SK-N-SH treated with all-trans-retinoic acid at 6 μM for 48 hours (cell line): ENCODE measurements at regions not wholly inside any gene's neighbourhood (a gene's known extent, or its start where the extent isn't known, plus 50 kb on each side); places are given as distances from the start of the nearest gene placed in this dataset.
"Not testable (repeated sequence)": the region's sequence is repeated elsewhere in the genome, so short reads cannot be mapped to it uniquely, and the experiment has no call there.

ENCODE experiments used
- ATAC-seq: fragments of 200-7000 bp; cut with Tn5 transposase; 3 replicates; pipeline ENCODE4 v1.9.1; 2020; ENCODE audit warnings: mild to moderate bottlenecking, moderate library complexity
- ARNTL ChIP-seq: fragments of 450-650 bp; formaldehyde crosslinking; IDR thresholded peaks from 2 replicates; pipeline ENCODE4 v1.5.0; 2020; ENCODE audit warnings: low read depth, mild to moderate bottlenecking, moderate library complexity, borderline replicate concordance
- BACH2 ChIP-seq: fragments of 250-450 bp; sonication (Bioruptor Pico); IDR thresholded peaks from 2 replicates; pipeline ENCODE4 v1.9.0; 2021; ENCODE audit warnings: mild to moderate bottlenecking, borderline replicate concordance
- CSDC2 ChIP-seq: fragments of 250-450 bp; sonication (Bioruptor Pico); IDR thresholded peaks from 2 replicates; pipeline ENCODE4 v1.5.0; 2020; ENCODE audit warnings: mild to moderate bottlenecking, moderate library complexity
- CSRNP3 ChIP-seq: fragments of 250-450 bp; sonication (Bioruptor Pico); IDR thresholded peaks from 2 replicates; pipeline ENCODE4 v1.5.1; 2021; ENCODE audit warnings: mild to moderate bottlenecking, moderate library complexity
- ESRRG ChIP-seq: fragments of 250-450 bp; sonication (Bioruptor Pico); IDR thresholded peaks from 2 replicates; pipeline ENCODE4 v1.6.1; 2021; ENCODE audit warnings: mild to moderate bottlenecking
- GLIS3 ChIP-seq: fragments of 250-450 bp; sonication (Bioruptor Pico); IDR thresholded peaks from 2 replicates; pipeline ENCODE4 v1.5.0; 2020; ENCODE audit warnings: mild to moderate bottlenecking, moderate library complexity
- ISL1 ChIP-seq: fragments of 250-450 bp; sonication (Bioruptor Pico); IDR thresholded peaks from 2 replicates; pipeline ENCODE4 v2.1.2; 2022; ENCODE audit warnings: mild to moderate bottlenecking, moderate library complexity
- OSR1 ChIP-seq: fragments of 250-450 bp; sonication (Bioruptor Pico); IDR thresholded peaks from 2 replicates; pipeline ENCODE4 v1.8.0; 2022; ENCODE audit warnings: moderate library complexity, mild to moderate bottlenecking, inconsistent platforms
- POU6F1 ChIP-seq: fragments of 250-450 bp; sonication (Bioruptor Pico); IDR thresholded peaks from 2 replicates; pipeline ENCODE4 v1.8.0; 2021; ENCODE audit warnings: low read depth, mild to moderate bottlenecking, moderate library complexity, borderline replicate concordance
- PPARA ChIP-seq: fragments of 250-450 bp; sonication (Bioruptor Pico); IDR thresholded peaks from 2 replicates; pipeline ENCODE4 v1.5.0; 2020; ENCODE audit warnings: mild to moderate bottlenecking, borderline replicate concordance
- RARB ChIP-seq: fragments of 250-450 bp; sonication (Bioruptor Pico); IDR thresholded peaks from 2 replicates; pipeline ENCODE4 v1.8.0; 2021; ENCODE audit warnings: mild to moderate bottlenecking, moderate library complexity
- SNAI2 ChIP-seq: fragments of 250-450 bp; sonication (Bioruptor Pico); IDR thresholded peaks from 2 replicates; pipeline ENCODE4 v1.5.0; 2020; ENCODE audit warnings: mild to moderate bottlenecking, moderate library complexity
- TCF4 ChIP-seq: fragments of 250-450 bp; sonication (Bioruptor Pico); IDR thresholded peaks from 2 replicates; pipeline ENCODE4 v1.8.0; 2021; ENCODE audit warnings: mild to moderate bottlenecking, moderate library complexity, borderline replicate concordance
- TOX ChIP-seq: fragments of 250-450 bp; sonication (Bioruptor Pico); IDR thresholded peaks from 2 replicates; pipeline ENCODE4 v1.8.0; 2021; ENCODE audit warnings: mild to moderate bottlenecking, moderate library complexity, borderline replicate concordance
- ZC3H10 ChIP-seq: fragments of 250-450 bp; sonication (Bioruptor Pico); IDR thresholded peaks from 2 replicates; pipeline ENCODE4 v1.5.1; 2021; ENCODE audit warnings: mild to moderate bottlenecking, moderate library complexity
- ZFP3 ChIP-seq: fragments of 250-450 bp; sonication (Bioruptor Pico); IDR thresholded peaks from 2 replicates; pipeline ENCODE4 v1.5.0; 2020; ENCODE audit warnings: mild to moderate bottlenecking, moderate library complexity
- ZFP30 ChIP-seq: fragments of 450-650 bp; formaldehyde crosslinking; IDR thresholded peaks from 2 replicates; pipeline ENCODE4 v1.5.0; 2022; ENCODE audit warnings: mild to moderate bottlenecking, moderate library complexity
- ZNF565 ChIP-seq: fragments of 450-650 bp; formaldehyde crosslinking; conservative IDR thresholded peaks from 2 replicates; pipeline ENCODE4 v1.5.0; 2020; ENCODE audit warnings: low read depth, mild to moderate bottlenecking, moderate library complexity
- ZNF70 ChIP-seq: fragments of 450-650 bp; formaldehyde crosslinking; IDR thresholded peaks from 2 replicates; pipeline ENCODE4 v1.5.0; 2020; ENCODE audit warnings: mild to moderate bottlenecking, moderate library complexity
- ZNF8 ChIP-seq: fragments of 450-650 bp; formaldehyde crosslinking; IDR thresholded peaks from 2 replicates; pipeline ENCODE4 v1.5.0; 2020; ENCODE audit warnings: mild to moderate bottlenecking, moderate library complexity
- TF ChIP-seq, protein P1 (sequence below): fragments of 250-450 bp; sonication (Bioruptor Pico); IDR thresholded peaks from 2 replicates; pipeline ENCODE4 v1.5.1; 2020; ENCODE audit warnings: low read depth, mild to moderate bottlenecking, moderate library complexity
- TF ChIP-seq, protein P2 (sequence below): fragments of 250-450 bp; sonication (Bioruptor Pico); IDR thresholded peaks from 2 replicates; pipeline ENCODE4 v1.8.0; 2020; ENCODE audit warnings: mild to moderate bottlenecking, moderate library complexity, borderline replicate concordance

DNA sequence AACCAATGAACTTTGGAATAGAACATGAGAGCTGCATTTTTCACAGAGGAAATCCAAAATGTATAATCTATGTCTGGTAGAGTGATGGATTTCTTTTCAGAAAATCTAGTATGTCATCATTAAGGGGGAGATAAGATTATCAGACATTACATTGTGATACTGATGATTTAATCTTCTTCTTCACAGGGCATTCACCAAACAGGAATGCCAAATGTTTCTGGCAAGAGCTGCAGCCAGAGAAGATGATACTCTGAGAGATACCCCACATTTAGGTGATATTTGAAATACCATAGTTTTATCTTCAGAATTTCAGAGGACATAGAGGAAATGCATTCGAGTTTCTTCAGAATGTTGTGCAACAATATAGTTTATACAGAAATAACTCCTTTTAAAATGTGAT is 1523.7 kb upstream of the ADGRL3 start:
- TF ChIP-seq ZC3H10 (no peak), TOX (CRISPR knock-in tag) (no peak), ISL1 (CRISPR knock-in tag) (peak; percentile 76), PPARA (CRISPR knock-in tag) (no peak), OSR1 (CRISPR knock-in tag) (no peak), TCF4 (CRISPR knock-in tag) (no peak)
- ATAC-seq = no peak

DNA sequence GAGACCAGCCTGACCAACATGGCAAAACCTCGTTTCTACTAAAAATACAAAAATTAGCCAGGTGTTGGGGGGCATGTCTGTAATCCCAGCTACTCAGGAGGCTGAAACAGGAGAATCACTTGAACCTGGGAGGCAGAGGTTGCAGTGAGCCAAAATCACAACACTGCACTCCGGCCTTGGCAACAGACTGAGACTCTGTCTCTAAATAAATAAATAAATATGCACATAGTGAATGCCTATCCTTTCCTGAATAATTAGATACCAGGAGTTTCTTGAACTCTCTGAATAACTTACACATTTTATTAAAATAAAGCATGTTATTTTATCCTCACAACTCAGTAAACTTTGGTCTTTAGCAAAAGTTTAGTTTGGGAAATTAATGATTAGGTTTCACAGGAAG is 1523.1 kb upstream of the ADGRL3 start:
- not testable (repeated sequence) for ATAC-seq

DNA sequence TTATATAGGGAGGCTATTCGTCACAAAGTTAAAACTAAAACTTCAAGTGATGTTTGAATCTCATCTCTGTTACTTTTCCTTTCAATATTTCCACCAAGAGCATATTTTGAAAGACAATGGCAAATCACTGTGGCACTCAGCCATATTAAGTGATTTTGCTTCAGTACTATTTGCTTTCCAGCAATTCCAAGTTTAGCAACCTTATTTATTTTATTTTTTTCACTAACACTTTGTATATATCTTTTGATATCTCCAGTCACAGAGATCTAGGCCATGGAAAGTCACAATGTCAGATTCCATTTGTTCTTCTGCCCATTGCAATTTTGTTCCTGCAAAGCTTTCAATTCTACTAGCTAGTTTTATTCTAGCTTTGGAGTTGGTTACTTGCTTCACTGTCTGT is 1514.5 kb upstream of the ADGRL3 start:
- no peak for ATAC-seq
- TF ChIP-seq ZFP3 (no peak), ZNF70 (CRISPR knock-in tag) (no peak), ZNF8 (CRISPR knock-in tag) (no peak), OSR1 (CRISPR knock-in tag) (no peak), TOX (CRISPR knock-in tag) (no peak), ZNF565 (no peak), GLIS3 (no peak), PPARA (CRISPR knock-in tag) (no peak), RARB (CRISPR knock-in tag) (no peak)
- TF ChIP-seq, protein P1, sequence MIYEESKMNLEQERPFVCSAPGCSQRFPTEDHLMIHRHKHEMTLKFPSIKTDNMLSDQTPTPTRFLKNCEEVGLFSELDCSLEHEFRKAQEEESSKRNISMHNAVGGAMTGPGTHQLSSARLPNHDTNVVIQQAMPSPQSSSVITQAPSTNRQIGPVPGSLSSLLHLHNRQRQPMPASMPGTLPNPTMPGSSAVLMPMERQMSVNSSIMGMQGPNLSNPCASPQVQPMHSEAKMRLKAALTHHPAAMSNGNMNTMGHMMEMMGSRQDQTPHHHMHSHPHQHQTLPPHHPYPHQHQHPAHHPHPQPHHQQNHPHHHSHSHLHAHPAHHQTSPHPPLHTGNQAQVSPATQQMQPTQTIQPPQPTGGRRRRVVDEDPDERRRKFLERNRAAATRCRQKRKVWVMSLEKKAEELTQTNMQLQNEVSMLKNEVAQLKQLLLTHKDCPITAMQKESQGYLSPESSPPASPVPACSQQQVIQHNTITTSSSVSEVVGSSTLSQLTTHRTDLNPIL (CRISPR knock-in tag) = no peak
- TF ChIP-seq, protein P2, sequence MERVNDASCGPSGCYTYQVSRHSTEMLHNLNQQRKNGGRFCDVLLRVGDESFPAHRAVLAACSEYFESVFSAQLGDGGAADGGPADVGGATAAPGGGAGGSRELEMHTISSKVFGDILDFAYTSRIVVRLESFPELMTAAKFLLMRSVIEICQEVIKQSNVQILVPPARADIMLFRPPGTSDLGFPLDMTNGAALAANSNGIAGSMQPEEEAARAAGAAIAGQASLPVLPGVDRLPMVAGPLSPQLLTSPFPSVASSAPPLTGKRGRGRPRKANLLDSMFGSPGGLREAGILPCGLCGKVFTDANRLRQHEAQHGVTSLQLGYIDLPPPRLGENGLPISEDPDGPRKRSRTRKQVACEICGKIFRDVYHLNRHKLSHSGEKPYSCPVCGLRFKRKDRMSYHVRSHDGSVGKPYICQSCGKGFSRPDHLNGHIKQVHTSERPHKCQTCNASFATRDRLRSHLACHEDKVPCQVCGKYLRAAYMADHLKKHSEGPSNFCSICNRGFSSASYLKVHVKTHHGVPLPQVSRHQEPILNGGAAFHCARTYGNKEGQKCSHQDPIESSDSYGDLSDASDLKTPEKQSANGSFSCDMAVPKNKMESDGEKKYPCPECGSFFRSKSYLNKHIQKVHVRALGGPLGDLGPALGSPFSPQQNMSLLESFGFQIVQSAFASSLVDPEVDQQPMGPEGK (CRISPR knock-in tag) = no peak

- no peak for ATAC-seq
- no peak for TF ChIP-seq ZC3H10
- no peak for TF ChIP-seq OSR1 (CRISPR knock-in tag)
- no peak for TF ChIP-seq RARB (CRISPR knock-in tag)
- TF ChIP-seq BACH2 (CRISPR knock-in tag) = no peak
- TF ChIP-seq ZNF8 (CRISPR knock-in tag) = no peak
- TF ChIP-seq CSRNP3 (CRISPR knock-in tag) = no peak
- TF ChIP-seq CSDC2 (CRISPR knock-in tag) = no peak
- no peak for TF ChIP-seq ZFP30
- TF ChIP-seq ZFP3 = no peak
- no peak for TF ChIP-seq PPARA (CRISPR knock-in tag)
- TF ChIP-seq GLIS3 = no peak
- TF ChIP-seq, all 23 proteins: peak for 0
Observed at GRCh38 chr4:59689149-59689548, 1511.0 kb upstream of the ADGRL3 start.

- ATAC-seq = no peak
Observed at GRCh38 chr4:59695355-59696053, 1504.6 kb upstream of the ADGRL3 start.

DNA sequence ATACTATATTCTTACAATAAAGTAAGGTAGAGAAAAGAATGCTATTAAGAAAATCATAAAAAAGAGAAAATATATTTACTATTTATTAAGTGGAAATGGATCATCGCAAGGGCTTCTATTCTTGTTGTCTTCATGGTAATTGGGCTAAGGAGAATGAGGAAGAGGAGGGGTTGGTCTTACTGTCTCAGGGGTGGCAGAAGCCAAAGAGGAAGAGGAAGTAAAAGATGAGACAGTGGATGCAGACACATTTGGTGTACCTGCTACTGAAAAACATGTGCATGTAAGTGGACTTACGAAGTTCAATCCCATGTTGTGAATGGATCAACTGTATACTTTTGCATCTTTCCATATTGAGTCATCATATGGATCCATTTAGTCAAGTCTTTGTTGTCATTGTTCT is 1502.1 kb upstream of the ADGRL3 start:
- ATAC-seq = no peak
- TF ChIP-seq ZFP3 (no peak), ESRRG (CRISPR knock-in tag) (no peak), OSR1 (CRISPR knock-in tag) (no peak), CSDC2 (CRISPR knock-in tag) (no peak), ZNF70 (CRISPR knock-in tag) (no peak), ARNTL (CRISPR knock-in tag) (no peak), GLIS3 (no peak), ZNF8 (CRISPR knock-in tag) (no peak), POU6F1 (CRISPR knock-in tag) (no peak), ISL1 (CRISPR knock-in tag) (no peak), CSRNP3 (CRISPR knock-in tag) (no peak), BACH2 (CRISPR knock-in tag) (no peak), SNAI2 (no peak), ZFP30 (no peak)
- TF ChIP-seq, protein P1 (CRISPR knock-in tag) = no peak

More at GRCh38 chr4:59695355-59696053, 1504.6 kb upstream of the ADGRL3 start:
- TF ChIP-seq TOX (CRISPR knock-in tag) (no peak), ZNF8 (CRISPR knock-in tag) (no peak), PPARA (CRISPR knock-in tag) (no peak), GLIS3 (no peak), ESRRG (CRISPR knock-in tag) (no peak), ZC3H10 (no peak), ZNF70 (CRISPR knock-in tag) (no peak)
